ENCODE measurements at regions not wholly inside any gene's neighbourhood (a gene's known extent, or its start where the extent isn't known, plus 50 kb on each side); places are given as distances from the start of the nearest gene placed in this dataset.

DNA sequence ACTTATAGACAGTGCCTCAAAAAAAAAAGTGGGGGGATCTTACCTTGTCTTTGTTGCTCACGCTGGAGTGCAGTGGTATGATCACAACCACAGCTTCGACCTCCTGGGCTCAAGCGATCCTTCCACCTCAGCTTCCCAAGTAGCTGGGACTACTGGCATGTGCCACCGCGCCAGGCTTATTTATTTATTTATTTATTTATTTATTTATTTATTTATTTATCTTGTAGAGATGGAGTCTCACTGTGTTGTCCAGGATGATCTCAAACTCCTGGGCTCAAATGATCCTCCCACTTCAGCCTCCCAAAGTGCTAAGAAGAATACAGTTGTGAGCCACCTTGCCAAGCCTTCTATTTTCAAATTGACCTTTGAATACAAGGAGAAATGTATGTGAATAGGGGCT lies 553.0 kb upstream of the BTBD3 start:
- no peak overlapping the region for H3K27ac Mint-ChIP-seq
- POLR2A ChIA-PET: no interaction called here

DNA sequence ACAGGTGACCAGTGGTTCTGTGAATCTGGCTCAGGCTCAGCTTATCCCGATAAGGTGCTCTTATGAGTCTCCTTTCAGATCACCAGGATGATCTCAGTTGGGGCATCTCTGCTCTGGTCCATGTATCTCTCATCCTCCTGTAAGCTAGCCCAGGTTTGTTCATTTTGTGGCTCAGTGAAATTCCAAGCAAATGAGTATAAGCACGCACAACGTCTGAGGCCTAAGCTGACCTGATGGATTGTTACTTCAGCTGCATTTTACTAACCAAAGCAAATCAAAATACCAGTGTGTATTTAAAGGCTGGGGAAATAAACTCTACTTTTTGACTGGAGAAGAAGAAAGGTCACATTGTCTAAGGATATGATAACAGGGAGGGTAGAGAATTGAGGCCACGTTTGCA lies 551.0 kb upstream of the BTBD3 start:
- CTCF ChIA-PET: interaction anchor here (0.6 kb wide), 1 partner anchor 129 kb away, joined by 3 read pairs; no protein-coding TSS in a partner anchor
- no peak for DNase-seq

More for the DNA sequence above, 553.0 kb upstream of the BTBD3 start:
- no peaks in the 10 kb centered on the region for H3K36me3 Mint-ChIP-seq (ENCODE audit: low read depth)
- H3K9me3 Mint-ChIP-seq: peaks cover 10% of the 10 kb centered on the region
- H3K4me3 Mint-ChIP-seq: no peak overlapping the region
- CTCF ChIA-PET: no interaction called here
- no peaks in the 10 kb centered on the region for H3K27me3 Mint-ChIP-seq
- DNase-seq: no peak
- H3K4me1 Mint-ChIP-seq: no peaks in the 10 kb centered on the region

DNA sequence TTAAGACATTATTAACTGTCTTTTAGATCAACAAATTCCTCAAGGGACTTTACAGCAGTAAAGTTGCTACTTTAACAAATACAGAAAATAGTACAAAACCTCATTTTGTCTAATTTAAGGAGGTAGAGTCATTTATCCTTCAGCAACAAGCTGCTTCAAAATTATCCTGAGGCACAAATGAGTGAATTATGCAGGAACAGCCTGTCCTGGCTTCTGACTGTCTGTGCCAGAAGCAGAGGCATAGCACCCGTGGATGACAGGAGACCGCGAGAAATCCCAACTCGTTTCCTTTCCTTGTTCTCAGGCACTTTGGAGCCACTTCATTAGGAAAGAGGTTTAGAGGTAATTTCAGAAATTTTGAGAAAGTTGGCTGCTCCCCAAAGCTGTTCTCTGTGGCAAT lies 549.2 kb upstream of the BTBD3 start:
- no peak overlapping the region for H3K4me3 Mint-ChIP-seq
- no peak overlapping the region for H3K27ac Mint-ChIP-seq

More for the DNA sequence above, 551.0 kb upstream of the BTBD3 start:
- H3K4me3 Mint-ChIP-seq: no peak overlapping the region
- H3K9me3 Mint-ChIP-seq: peaks cover 8% of the 10 kb centered on the region
- POLR2A ChIA-PET: no interaction called here
- H3K4me1 Mint-ChIP-seq: no peaks in the 10 kb centered on the region
- no peaks in the 10 kb centered on the region for H3K27me3 Mint-ChIP-seq
- no peak overlapping the region for H3K27ac Mint-ChIP-seq
- no peaks in the 10 kb centered on the region for H3K36me3 Mint-ChIP-seq (ENCODE audit: low read depth)

DNA sequence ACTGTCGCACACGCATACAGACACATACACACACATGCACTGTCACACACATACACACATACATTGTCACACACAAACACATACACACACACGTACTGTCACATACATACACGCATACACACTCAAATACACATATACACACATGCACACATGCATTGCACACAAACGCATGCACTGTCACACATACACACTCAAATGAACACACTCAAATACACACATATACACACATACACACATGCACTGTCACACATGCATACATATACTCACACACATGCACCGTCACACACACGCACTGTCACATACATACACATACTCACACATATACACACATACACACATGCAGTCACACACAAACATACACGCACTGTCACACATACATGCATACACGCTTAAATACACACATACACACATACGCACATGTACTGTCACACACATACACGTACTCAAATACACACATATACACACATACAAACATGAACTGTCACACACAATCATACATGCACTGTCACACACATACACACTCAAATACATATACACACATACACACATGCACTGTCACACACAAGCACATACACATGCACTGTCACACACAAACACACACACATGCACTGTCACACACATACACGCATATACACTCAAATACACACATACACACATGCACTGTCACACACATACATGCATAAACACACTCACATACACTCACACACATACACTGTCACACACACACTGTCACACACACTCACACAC lies 548.6 kb upstream of the BTBD3 start:
- H3K4me1 Mint-ChIP-seq: no peaks in the 10 kb centered on the region
- POLR2A ChIA-PET: no interaction called here
- no peak for DNase-seq
- H3K27me3 Mint-ChIP-seq: no peaks in the 10 kb centered on the region
- H3K36me3 Mint-ChIP-seq (ENCODE audit: low read depth): no peaks in the 10 kb centered on the region
- no peak overlapping the region for H3K4me3 Mint-ChIP-seq
- H3K27ac Mint-ChIP-seq: no peak overlapping the region
- peaks cover 6% of the 10 kb centered on the region for H3K9me3 Mint-ChIP-seq
- CTCF ChIA-PET: no interaction called here

More for the DNA sequence above, 549.2 kb upstream of the BTBD3 start:
- H3K27me3 Mint-ChIP-seq: no peaks in the 10 kb centered on the region
- CTCF ChIA-PET: no interaction called here
- H3K9me3 Mint-ChIP-seq: peaks cover 6% of the 10 kb centered on the region
- H3K4me1 Mint-ChIP-seq: no peaks in the 10 kb centered on the region
- H3K36me3 Mint-ChIP-seq (ENCODE audit: low read depth): no peaks in the 10 kb centered on the region
- POLR2A ChIA-PET: no interaction called here
- DNase-seq: no peak

DNA sequence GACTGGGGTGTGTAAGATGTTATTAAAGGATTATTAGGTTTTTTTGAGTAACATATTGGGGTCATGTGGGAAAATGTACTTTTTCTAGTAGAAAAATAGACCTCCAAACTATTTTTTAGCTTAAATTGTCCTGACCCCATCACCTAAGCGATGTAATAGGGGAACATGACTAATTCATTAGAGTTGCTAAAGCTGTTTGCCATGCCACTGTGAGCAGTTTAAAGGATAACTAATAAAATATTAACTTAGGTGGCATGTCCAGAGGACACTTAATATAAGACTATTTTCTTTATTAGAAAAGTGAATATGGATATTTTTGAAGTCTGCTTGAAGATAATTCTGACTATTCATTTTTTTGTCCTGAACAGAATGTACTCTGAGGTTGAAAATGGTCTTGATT lies 545.9 kb upstream of the BTBD3 start:
- no peak for DNase-seq
- no peak overlapping the region for H3K4me3 Mint-ChIP-seq
- CTCF ChIA-PET: no interaction called here
- no peaks in the 10 kb centered on the region for H3K4me1 Mint-ChIP-seq
- no peaks in the 10 kb centered on the region for H3K27me3 Mint-ChIP-seq
- POLR2A ChIA-PET: no interaction called here
- no peaks in the 10 kb centered on the region for H3K36me3 Mint-ChIP-seq (ENCODE audit: low read depth)
- no peak overlapping the region for H3K27ac Mint-ChIP-seq
- peaks cover 6% of the 10 kb centered on the region for H3K9me3 Mint-ChIP-seq

DNA sequence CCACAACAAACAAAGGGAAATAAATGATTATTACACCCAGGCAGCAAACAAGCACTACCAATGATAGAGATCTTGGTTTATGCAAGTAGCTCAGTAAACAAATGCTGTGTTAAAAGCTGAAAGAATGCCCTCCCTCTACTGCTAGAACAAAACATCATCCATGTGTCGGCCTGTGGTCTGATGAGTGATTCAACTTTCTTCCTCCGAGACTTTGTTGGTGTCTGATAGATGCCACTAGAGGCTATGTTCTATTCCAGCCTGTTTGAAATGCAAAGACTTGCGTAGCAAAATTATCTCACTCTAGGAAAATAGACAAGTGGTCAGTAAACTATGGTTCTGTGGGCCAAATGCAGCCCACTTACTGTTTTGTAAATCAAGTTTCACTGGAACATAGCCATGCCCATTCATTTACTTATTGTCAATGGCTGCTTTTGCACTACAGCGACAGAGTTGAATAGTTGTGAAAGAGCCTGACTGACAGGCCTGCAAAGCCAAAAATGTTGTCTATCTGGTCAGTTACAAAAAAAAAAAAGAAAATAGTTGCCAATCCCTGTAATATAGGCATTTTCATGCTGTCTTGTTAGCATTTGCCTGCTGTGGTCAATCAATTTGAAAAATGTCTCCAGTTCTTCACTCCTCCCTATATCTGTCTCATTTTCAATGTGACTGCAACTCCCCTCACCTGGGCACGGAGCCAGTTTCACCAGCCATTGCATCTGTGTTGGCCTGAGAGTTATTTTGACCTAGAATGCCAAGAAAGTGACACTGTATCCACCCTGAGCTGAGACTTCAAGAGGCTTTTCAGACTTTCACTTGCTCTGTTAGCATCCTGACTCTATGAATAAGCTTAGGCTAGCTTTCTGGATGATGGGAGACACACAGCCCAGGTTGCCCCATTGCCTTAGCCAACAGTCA lies 544.6 kb upstream of the BTBD3 start:
- Mint-ChIP-seq H3K9me3 (peaks cover 1% of the 10 kb centered on the region), H3K36me3 (ENCODE audit: low read depth) (no peaks in the 10 kb centered on the region), H3K4me3 (no peak overlapping the region), H3K27ac (no peak overlapping the region), H3K27me3 (no peaks in the 10 kb centered on the region), H3K4me1 (no peaks in the 10 kb centered on the region)
- DNase-seq: no peak
- ChIA-PET CTCF (no interaction called here), POLR2A (no interaction called here)

DNA sequence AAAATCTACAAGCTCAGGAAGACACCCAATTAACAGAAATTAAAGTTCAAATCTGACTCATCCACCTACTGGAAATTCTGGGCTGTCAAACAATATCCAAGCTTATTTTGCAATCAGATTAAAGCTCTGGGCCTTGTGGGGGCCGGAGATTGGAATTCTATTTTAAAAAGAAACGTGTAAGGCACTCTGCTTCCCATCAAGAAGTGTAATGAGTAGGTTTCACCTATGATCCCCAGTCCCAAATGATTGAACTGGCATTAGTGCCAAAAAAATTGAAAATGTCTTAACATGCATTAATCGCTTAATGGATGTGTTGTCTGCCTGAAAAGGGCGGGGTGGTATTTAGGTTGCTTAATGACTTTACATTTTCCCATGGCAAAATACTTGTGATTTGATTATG lies 542.4 kb upstream of the BTBD3 start:
- DNase-seq: no peak
- POLR2A ChIA-PET: no interaction called here
- H3K4me3 Mint-ChIP-seq: no peak overlapping the region
- no peaks in the 10 kb centered on the region for H3K4me1 Mint-ChIP-seq
- no peaks in the 10 kb centered on the region for H3K9me3 Mint-ChIP-seq
- no peaks in the 10 kb centered on the region for H3K36me3 Mint-ChIP-seq (ENCODE audit: low read depth)
- CTCF ChIA-PET: no interaction called here
- H3K27me3 Mint-ChIP-seq: no peaks in the 10 kb centered on the region
- no peak overlapping the region for H3K27ac Mint-ChIP-seq

DNA sequence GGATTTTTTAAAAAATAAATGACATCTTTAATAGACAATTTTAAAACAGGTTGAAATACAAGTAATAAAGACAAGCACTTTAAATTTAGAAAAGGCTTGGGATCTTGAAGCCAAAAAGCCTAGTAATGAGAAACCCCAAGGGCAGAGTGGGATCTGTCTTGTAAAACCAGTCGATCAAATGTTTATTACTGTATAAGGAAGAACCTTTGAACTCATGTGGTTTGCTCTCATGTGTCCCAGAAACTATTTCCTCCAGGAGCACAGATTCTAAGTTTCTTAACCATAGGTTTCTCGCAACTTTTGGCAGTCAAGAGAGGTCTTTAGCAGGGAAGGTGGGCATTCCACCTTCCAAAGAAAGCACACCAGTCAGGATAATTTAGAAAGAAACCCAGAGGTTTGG lies 541.7 kb upstream of the BTBD3 start:
- no peak for DNase-seq
- Mint-ChIP-seq H3K4me3 (no peak overlapping the region), H3K27ac (no peak overlapping the region), H3K36me3 (ENCODE audit: low read depth) (no peaks in the 10 kb centered on the region), H3K4me1 (no peaks in the 10 kb centered on the region), H3K9me3 (no peaks in the 10 kb centered on the region), H3K27me3 (no peaks in the 10 kb centered on the region)
- ChIA-PET CTCF (no interaction called here), POLR2A (no interaction called here)

DNA sequence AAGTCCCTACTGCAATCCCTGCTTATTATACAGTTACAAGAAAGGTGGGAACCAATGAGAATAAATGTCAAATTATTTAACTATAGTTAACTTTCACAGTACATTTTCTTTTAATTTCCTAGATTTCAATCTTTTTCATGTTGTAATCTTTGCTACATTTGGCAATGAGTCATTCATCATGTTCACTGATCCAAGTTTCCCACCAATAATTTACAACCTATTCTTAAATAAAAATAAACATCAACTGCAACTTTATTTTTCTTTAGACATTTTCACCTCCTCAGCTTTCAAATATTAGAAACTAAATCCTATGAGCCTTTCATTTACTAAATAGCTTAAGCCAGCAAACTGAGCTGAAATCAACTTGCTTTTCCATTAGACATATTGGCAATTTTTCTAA lies 541.3 kb upstream of the BTBD3 start:
- POLR2A ChIA-PET: no interaction called here
- H3K27ac Mint-ChIP-seq: no peak overlapping the region
- DNase-seq: no peak

DNA sequence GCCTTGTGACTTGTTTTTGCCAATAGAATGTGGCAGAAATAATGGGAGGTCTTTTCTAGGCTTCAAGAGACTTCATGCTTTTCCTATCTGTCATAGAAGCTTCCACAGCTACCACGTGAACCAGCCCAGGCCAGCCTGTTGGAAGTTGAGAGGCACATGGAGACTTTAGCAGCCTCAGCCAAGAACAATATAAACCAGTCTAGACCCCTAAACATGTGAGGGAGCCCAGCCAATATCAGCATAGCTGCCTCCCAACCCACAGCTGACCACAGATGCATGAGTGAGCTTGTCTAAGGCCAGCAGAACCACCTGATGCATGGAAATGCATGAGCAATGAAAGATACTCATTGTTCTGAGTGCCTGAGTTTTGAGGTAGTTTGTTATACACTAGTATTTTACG lies 540.7 kb upstream of the BTBD3 start:
- no peaks in the 10 kb centered on the region for H3K4me1 Mint-ChIP-seq
- no peak for DNase-seq
- H3K4me3 Mint-ChIP-seq: no peak overlapping the region
- H3K27me3 Mint-ChIP-seq: no peaks in the 10 kb centered on the region
- no peaks in the 10 kb centered on the region for H3K36me3 Mint-ChIP-seq (ENCODE audit: low read depth)
- ChIA-PET POLR2A (no interaction called here), CTCF (interaction anchor here (0.9 kb wide), 1 partner anchor 11 kb away, joined by 3 read pairs; no protein-coding TSS in a partner anchor)
- peaks cover 2% of the 10 kb centered on the region for H3K9me3 Mint-ChIP-seq
- no peak overlapping the region for H3K27ac Mint-ChIP-seq

More for the DNA sequence above, 541.3 kb upstream of the BTBD3 start:
- Mint-ChIP-seq H3K36me3 (ENCODE audit: low read depth) (no peaks in the 10 kb centered on the region), H3K9me3 (no peaks in the 10 kb centered on the region), H3K4me1 (no peaks in the 10 kb centered on the region), H3K27me3 (no peaks in the 10 kb centered on the region), H3K4me3 (no peak overlapping the region)
- CTCF ChIA-PET: interaction anchor here (0.9 kb wide), 1 partner anchor 11 kb away, joined by 3 read pairs; no protein-coding TSS in a partner anchor

DNA sequence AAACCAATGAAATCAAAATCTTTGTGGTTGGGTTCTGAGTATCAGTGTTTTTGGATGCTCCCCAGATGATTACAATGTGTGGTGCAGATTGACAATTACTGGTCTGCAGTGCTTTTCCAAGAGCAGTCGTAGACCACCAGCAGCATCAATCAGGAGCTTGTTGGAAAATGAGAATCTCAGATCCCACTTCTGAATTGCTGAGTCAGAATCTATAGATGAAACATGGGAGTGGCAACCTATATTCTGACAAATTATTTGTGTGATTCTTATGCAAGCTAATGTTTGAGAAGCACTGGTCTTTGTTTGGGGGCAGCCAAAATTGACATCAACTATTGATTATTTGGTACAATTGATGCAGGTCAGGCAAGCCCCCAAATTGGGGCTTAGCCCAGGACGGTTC lies 539.9 kb upstream of the BTBD3 start:
- H3K27ac Mint-ChIP-seq: no peak overlapping the region
- H3K27me3 Mint-ChIP-seq: no peaks in the 10 kb centered on the region

DNA sequence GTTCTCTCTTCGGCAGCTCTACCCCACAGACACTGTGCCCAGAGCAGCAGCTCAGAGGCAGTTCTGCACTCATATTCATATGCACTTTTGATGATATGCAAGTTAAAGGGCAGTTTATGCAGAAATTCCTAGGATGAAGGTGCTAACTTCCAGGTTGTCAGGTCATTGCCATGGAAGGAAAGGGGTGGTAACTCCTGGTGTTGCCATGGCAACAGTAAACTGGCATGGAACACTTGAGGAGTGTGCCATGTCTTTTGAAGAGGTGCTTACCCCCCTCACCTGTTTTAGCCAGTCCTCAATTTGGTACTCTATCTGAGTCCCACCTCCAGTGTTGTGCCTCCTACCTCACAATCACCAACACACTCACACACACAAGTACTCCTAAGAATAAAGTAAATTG lies 539.4 kb upstream of the BTBD3 start:
- no peak overlapping the region for H3K4me3 Mint-ChIP-seq
- no peaks in the 10 kb centered on the region for H3K36me3 Mint-ChIP-seq (ENCODE audit: low read depth)
- peaks cover 8% of the 10 kb centered on the region for H3K9me3 Mint-ChIP-seq
- DNase-seq: no peak
- H3K27ac Mint-ChIP-seq: no peak overlapping the region
- CTCF ChIA-PET: no interaction called here
- H3K27me3 Mint-ChIP-seq: no peaks in the 10 kb centered on the region
- POLR2A ChIA-PET: no interaction called here
- no peaks in the 10 kb centered on the region for H3K4me1 Mint-ChIP-seq

More for the DNA sequence above, 539.9 kb upstream of the BTBD3 start:
- DNase-seq: no peak
- CTCF ChIA-PET: no interaction called here
- H3K4me1 Mint-ChIP-seq: no peaks in the 10 kb centered on the region
- H3K4me3 Mint-ChIP-seq: no peak overlapping the region
- POLR2A ChIA-PET: no interaction called here
- H3K36me3 Mint-ChIP-seq (ENCODE audit: low read depth): no peaks in the 10 kb centered on the region
- peaks cover 8% of the 10 kb centered on the region for H3K9me3 Mint-ChIP-seq

DNA sequence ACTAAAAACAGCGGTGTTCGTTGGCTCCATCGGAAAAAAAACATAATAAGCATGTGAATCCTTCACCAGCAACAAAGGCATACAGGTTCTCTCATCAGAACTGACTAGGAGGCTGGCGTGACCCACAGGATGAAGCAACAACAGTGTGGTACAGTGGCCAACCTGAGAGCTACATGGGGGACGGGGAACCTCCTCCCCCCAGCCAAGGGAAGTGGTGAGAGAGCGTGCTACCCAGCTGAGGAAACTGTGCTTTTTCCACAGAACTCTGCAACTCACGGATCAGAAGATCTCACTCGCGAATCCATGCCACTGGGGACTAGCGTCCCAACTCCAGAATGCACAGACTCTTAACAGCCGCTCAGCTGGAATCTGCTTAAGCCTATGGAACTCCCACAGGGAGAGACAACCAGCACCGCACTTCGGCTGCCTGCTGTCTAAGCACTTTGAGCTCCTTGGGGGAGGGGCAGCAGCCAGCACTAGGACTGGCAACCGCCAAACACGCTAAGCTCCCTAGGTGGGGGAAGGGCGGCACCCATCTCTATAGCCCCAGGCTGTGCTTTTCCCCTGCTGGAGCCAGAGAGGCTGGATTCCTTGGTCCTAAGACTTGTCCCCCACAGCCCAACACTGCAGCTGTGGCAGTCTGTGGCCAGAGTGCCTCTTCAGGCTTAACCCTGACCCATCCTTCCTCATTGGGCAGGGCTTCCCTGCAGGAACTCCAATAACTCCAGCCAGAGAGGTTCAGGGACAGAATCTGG lies 538.3 kb upstream of the BTBD3 start:
- Mint-ChIP-seq H3K36me3 (ENCODE audit: low read depth) (no peaks in the 10 kb centered on the region), H3K4me3 (no peak overlapping the region), H3K4me1 (no peaks in the 10 kb centered on the region), H3K27ac (no peak overlapping the region), H3K27me3 (no peaks in the 10 kb centered on the region), H3K9me3 (peaks cover 8% of the 10 kb centered on the region)
- ChIA-PET POLR2A (no interaction called here), CTCF (no interaction called here)
- no peak for DNase-seq

Data from activated CD4-positive, alpha-beta T cell treated with anti-CD3 and anti-CD28 coated beads, Interleukin-2, amount 10 ng/mL, durations not matched to agents 7 days and 5 days (primary cell).